ENCODE measurements at regions not wholly inside any gene's neighbourhood (a gene's known extent, or its start where the extent isn't known, plus 50 kb on each side); places are given as distances from the start of the nearest gene placed in this dataset.

GRCh38 chr5:113759505-113759904, 246.0 kb downstream of the YTHDC2 start:
- no peaks in the 10 kb centered on the region for H3K79me2 ChIP-seq (ENCODE audit: insufficient read depth, low read length)
- H3K27me3 ChIP-seq (ENCODE audit: insufficient read depth, low read length): peaks cover 5% of the 10 kb centered on the region
- ChIA-PET CTCF (no interaction called here), RAD21 (ENCODE audit: low non-redundant PET in 1 of 2, low total read pairs in 2 of 2, uncharacterized antibody in 2 of 2, unreplicated experiment in 2 of 2) (no interaction called here), POLR2A (no interaction called here)
- H3K4me3 ChIP-seq (replicated peaks in 1 of 2; ENCODE audit: low read depth in 1 of 2, low read length in 2 of 2): no peak overlapping the region
- intact Hi-C loops (cut with micrococcal nuclease): no loop called here
- H3K27ac ChIP-seq (ENCODE audit: low read depth, low read length): no peak overlapping the region
- DNase-seq (ENCODE audit: low read depth, low spot score) (no peak), ATAC-seq (no peak)
- BruUV-seq (replicated peaks): no TSS peak
- H2AFZ ChIP-seq (ENCODE audit: low read depth, low read length, poor library complexity, severe bottlenecking): no peak overlapping the region
- H3K4me2 ChIP-seq (ENCODE audit: low read length): no peak overlapping the region
- TF ChIP-seq REST (IDR thresholded peaks at IDR 0.05; ENCODE audit: low read depth) (no peak), JUND (IDR thresholded peaks at IDR 0.05) (no peak), EZH2phosphoT487 (IDR thresholded peaks at IDR 0.05; ENCODE audit: borderline replicate concordance) (no peak), SRF (IDR thresholded peaks at IDR 0.05; ENCODE audit: low read depth) (no peak), POLR2AphosphoS5 (IDR thresholded peaks at IDR 0.05; ENCODE audit: low read depth, low read length) (no peak), ZNF274 (IDR thresholded peaks at IDR 0.05; ENCODE audit: low read depth, low read length) (no peak), ZBTB33 (IDR thresholded peaks at IDR 0.05; ENCODE audit: extremely low read depth, insufficient replicate concordance, low read length) (no peak), YY1 (IDR thresholded peaks at IDR 0.05; ENCODE audit: extremely low read depth, insufficient replicate concordance, low read depth, low read length) (no peak), ELF1 (IDR thresholded peaks at IDR 0.05; ENCODE audit: borderline replicate concordance, low read depth) (no peak), CEBPB (IDR thresholded peaks at IDR 0.05; ENCODE audit: low read depth) (no peak)
- TF ChIP-seq, protein P1, sequence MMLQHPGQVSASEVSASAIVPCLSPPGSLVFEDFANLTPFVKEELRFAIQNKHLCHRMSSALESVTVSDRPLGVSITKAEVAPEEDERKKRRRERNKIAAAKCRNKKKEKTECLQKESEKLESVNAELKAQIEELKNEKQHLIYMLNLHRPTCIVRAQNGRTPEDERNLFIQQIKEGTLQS (IDR thresholded peaks at IDR 0.05): no peak
- no peaks in the 10 kb centered on the region for H3K9me3 ChIP-seq (ENCODE audit: control insufficient read depth in 1 of 2, insufficient read depth in 1 of 2, low read depth in 1 of 2, low read length in 2 of 2)
- no peaks in the 10 kb centered on the region for H3K36me3 ChIP-seq (ENCODE audit: control insufficient read depth in 1 of 2, insufficient read depth in 2 of 2, low read length in 2 of 2)
- no peaks in the 10 kb centered on the region for H3K4me1 ChIP-seq (ENCODE audit: control insufficient read depth in 1 of 2, insufficient read depth in 2 of 2, low read length in 2 of 2)
- no peaks in the 10 kb centered on the region for H4K20me1 ChIP-seq (ENCODE audit: insufficient read depth)
- no peaks in the 10 kb centered on the region for H3K9me2 ChIP-seq (ENCODE audit: insufficient read depth)
- no peak overlapping the region for H3K9ac ChIP-seq (ENCODE audit: low read length)
